Body of pancreas (tissue), 4 donors: ENCODE measurements at regions not wholly inside any gene's neighbourhood (a gene's known extent, or its start where the extent isn't known, plus 50 kb on each side); places are given as distances from the start of the nearest gene placed in this dataset.

ENCODE experiments used
- CTCF ChIP-seq, 7 experiments: fragments of 450-650 bp in 4 of 7; fragments of 200-600 bp in 3 of 7; sonication (generic) in 3 of 7; IDR thresholded peaks; one replicate each; pipeline ENCODE4 v1.5.1; 2016 to 2019; ENCODE audit warnings: antibody characterized with exemption in 7 of 7
- POLR2A ChIP-seq, 3 donors: fragments of 450-650 bp; IDR thresholded peaks; one replicate each; pipeline ENCODE4 v1.6.1; 2016; ENCODE audit warnings: antibody characterized with exemption in 3 of 3, mild to moderate bottlenecking in 2 of 3

GRCh38 chr14:98536256-98536655 lies 735.7 kb downstream of the BCL11B start:
- no peak for TF ChIP-seq CTCF (IDR thresholded peaks at IDR 0.05)
- no peak for TF ChIP-seq POLR2A (IDR thresholded peaks at IDR 0.05)
